ENCODE measurements at regions not wholly inside any gene's neighbourhood (a gene's known extent, or its start where the extent isn't known, plus 50 kb on each side); places are given as distances from the start of the nearest gene placed in this dataset.

DNA sequence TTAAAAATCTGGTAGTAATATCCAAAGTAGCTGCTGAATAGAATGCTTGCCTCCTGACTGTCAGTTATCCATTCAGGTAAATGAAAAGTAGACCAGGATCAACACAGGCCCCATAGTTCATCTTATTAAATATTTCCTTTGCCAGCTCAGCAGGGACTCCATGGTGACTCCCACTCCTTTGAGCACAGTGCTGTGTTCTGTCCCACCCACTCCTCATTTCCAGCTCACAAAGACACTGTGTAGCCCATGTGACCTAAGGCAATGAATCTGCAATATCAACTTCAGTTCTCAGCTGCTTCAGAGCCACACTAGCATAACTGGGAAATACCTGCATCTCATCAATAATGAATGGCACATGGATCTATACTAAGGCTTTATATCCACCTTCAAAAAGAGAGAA, 189.5 kb upstream of the MANEA start:
- no peaks in the 10 kb centered on the region for H3K4me1 ChIP-seq (ENCODE audit: insufficient read depth, low read length)
- H4K20me1 ChIP-seq (ENCODE audit: control insufficient read depth, insufficient read depth, insufficient read length), result no peaks in the 10 kb centered on the region
- no peak overlapping the region for H4K91ac ChIP-seq (ENCODE audit: insufficient read length, low read depth, low read length)
- Mint-ChIP-seq H3K27ac (no peak overlapping the region), H3K4me3 (no peak overlapping the region), H3K9me3 (peaks cover 0 to 4% of the 10 kb centered on the region in 2 experiments; a peak in 1 of 5 replicates), H3K36me3 (ENCODE audit: insufficient read depth in 1 of 3, low read depth in 3 of 3) (no peaks in the 10 kb centered on the region), H3K4me1 (no peaks in the 10 kb centered on the region), H3K27me3 (ENCODE audit: low read depth) (no peaks in the 10 kb centered on the region)
- H4K5ac ChIP-seq (ENCODE audit: insufficient read length, low read depth, low read length), result no peak overlapping the region
- H2BK120ac ChIP-seq (ENCODE audit: low read depth, low read length, poor library complexity, severe bottlenecking), result no peak overlapping the region
- no peak overlapping the region for H2AFZ ChIP-seq (ENCODE audit: low read length)
- no peaks in the 10 kb centered on the region for H3K23me2 ChIP-seq (ENCODE audit: insufficient read length, low read depth, low read length, poor library complexity, severe bottlenecking)
- no peak for DNase-seq
- H2BK5ac ChIP-seq (ENCODE audit: insufficient read length, low read length), result no peak overlapping the region
- no peak overlapping the region for H2AK5ac ChIP-seq (ENCODE audit: insufficient read length, low read length)
- no peak overlapping the region for H3K4ac ChIP-seq (ENCODE audit: low read depth, low read length)
- no peak overlapping the region for H3K27ac ChIP-seq (ENCODE audit: insufficient read length, low read depth, low read length)
- no peak overlapping the region for H3K56ac ChIP-seq (ENCODE audit: insufficient read length, low read depth, low read length)
- no peak overlapping the region for H3K9ac ChIP-seq (ENCODE audit: extremely low read depth, insufficient read length, low read length)
- no peaks in the 10 kb centered on the region for H3K9me3 ChIP-seq (ENCODE audit: control insufficient read depth, low read depth, low read length)
- H4K8ac ChIP-seq (replicated peaks; ENCODE audit: insufficient read length, low read depth, low read length), result no peak overlapping the region
- no peak overlapping the region for H2BK12ac ChIP-seq (ENCODE audit: insufficient read length, low read depth, low read length)
- no peak overlapping the region for H3K14ac ChIP-seq (ENCODE audit: insufficient read depth, low read length)
- no peak overlapping the region for H2BK20ac ChIP-seq (ENCODE audit: low read depth, low read length, poor library complexity, severe bottlenecking)
- no peaks in the 10 kb centered on the region for H3K79me2 ChIP-seq (ENCODE audit: insufficient read depth, low read length)
- H3K23ac ChIP-seq (ENCODE audit: insufficient read length, low read depth, low read length), result no peak overlapping the region
- H2BK15ac ChIP-seq (ENCODE audit: low read depth, low read length), result no peak overlapping the region
- no peak overlapping the region for H3T11ph ChIP-seq (ENCODE audit: low read length)
- H3K4me2 ChIP-seq (ENCODE audit: insufficient read depth, insufficient read length, low read length), result no peak overlapping the region
- H3K18ac ChIP-seq (ENCODE audit: insufficient read length, low read depth, low read length), result no peak overlapping the region
- H3K27me3 ChIP-seq (ENCODE audit: insufficient read depth, low read length), result no peaks in the 10 kb centered on the region
- no peaks in the 10 kb centered on the region for H3K79me1 ChIP-seq (ENCODE audit: insufficient read depth, low read depth, low read length, poor library complexity, severe bottlenecking)
- TF ChIP-seq CTCF (conservative IDR thresholded peaks at IDR 0.05), result no peak

All from H9 (cell line).